ENCODE measurements at regions not wholly inside any gene's neighbourhood (a gene's known extent, or its start where the extent isn't known, plus 50 kb on each side); places are given as distances from the start of the nearest gene placed in this dataset.

- Histone ChIP-seq H4K20me1 (ENCODE audit: control insufficient read depth, extremely low read depth, insufficient read depth, low read length) (no peaks in the 10 kb centered on the region), H3K4me1 (ENCODE audit: control insufficient read depth, extremely low read depth, insufficient read depth, low read length) (peaks cover 5% of the 10 kb centered on the region), H3K4me3 (ENCODE audit: control insufficient read depth in 2 of 3, extremely low read depth in 1 of 3, insufficient read depth in 2 of 3, low read depth in 1 of 3, low read length in 3 of 3) (no peak overlapping the region), H3K27ac (ENCODE audit: control insufficient read depth, insufficient read depth, low read length) (no peak overlapping the region), H3K79me2 (ENCODE audit: control insufficient read depth, insufficient read depth, low read length) (no peaks in the 10 kb centered on the region), H3K36me3 (ENCODE audit: control insufficient read depth in 2 of 2, extremely low read depth in 1 of 2, insufficient read depth in 2 of 2, low read length in 2 of 2) (no peaks in the 10 kb centered on the region), H3K27me3 (ENCODE audit: control insufficient read depth, extremely low read depth, insufficient read depth, low read length) (no peaks in the 10 kb centered on the region), H3K9me3 (ENCODE audit: control insufficient read depth, low read depth, low read length) (no peaks in the 10 kb centered on the region), H2AFZ (ENCODE audit: control insufficient read depth, low read length) (no peak overlapping the region), H3K9me1 (ENCODE audit: control insufficient read depth, extremely low read depth, insufficient read depth, low read length) (no peaks in the 10 kb centered on the region), H3K4me2 (ENCODE audit: control insufficient read depth, extremely low read depth, insufficient read depth, low read depth, low read length) (no peak overlapping the region), H3K9ac (ENCODE audit: control insufficient read depth, extremely low read depth, insufficient read depth, low read length) (no peak overlapping the region)
- dilution Hi-C loops (cut with MboI; ENCODE audit: extremely low pct_ligation_motif_present, low sequenced_read_pairs), result no loop called here
- no peak for FAIRE-seq
- TF ChIP-seq EZH2 (IDR thresholded peaks at IDR 0.05; ENCODE audit: low read length) (no peak), CTCF (optimal IDR thresholded peaks at IDR 0.05 in 1 of 3, IDR thresholded peaks at IDR 0.05 in 1 of 3, conservative IDR thresholded peaks at IDR 0.05 in 1 of 3; ENCODE audit: extremely low read depth in 1 of 3, insufficient read depth in 2 of 3, low read length in 3 of 3) (no peak)
- DNase-seq (ENCODE audit: low read depth, low spot score), result no peak
Measured at GRCh38 chr18:6650127-6650507, 79.4 kb upstream of the ARHGAP28 start.

DNA sequence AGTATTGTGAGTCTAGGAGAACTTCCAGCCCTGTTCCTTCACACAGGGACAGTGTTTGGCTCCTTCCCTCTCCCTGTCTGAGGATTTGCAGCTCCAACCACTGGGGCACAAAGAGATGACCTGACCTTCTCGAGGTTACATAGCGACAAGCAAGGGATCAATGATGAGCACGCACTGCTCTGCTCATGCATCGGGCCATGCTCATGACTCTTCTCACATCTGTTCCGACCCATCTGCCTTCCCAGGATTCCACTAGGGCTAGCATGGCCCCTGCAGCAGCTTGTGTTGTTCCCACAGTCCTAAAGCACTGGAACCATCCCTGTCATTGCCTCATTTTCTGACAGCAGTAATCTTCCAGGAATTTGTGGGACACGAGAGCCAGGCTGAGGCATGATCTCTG, 78.8 kb upstream of the ARHGAP28 start:
- no peaks in the 10 kb centered on the region for H3K9me1 ChIP-seq (ENCODE audit: control insufficient read depth, extremely low read depth, insufficient read depth, low read length)
- H3K27ac ChIP-seq (ENCODE audit: control insufficient read depth, insufficient read depth, low read length), result no peak overlapping the region
- H3K4me2 ChIP-seq (ENCODE audit: control insufficient read depth, extremely low read depth, insufficient read depth, low read depth, low read length), result no peak overlapping the region

More for the DNA sequence above, 78.8 kb upstream of the ARHGAP28 start:
- DNase-seq (ENCODE audit: low read depth, low spot score) (no peak), FAIRE-seq (no peak)
- Histone ChIP-seq H4K20me1 (ENCODE audit: control insufficient read depth, extremely low read depth, insufficient read depth, low read length) (no peaks in the 10 kb centered on the region), H3K79me2 (ENCODE audit: control insufficient read depth, insufficient read depth, low read length) (no peaks in the 10 kb centered on the region), H3K9me3 (ENCODE audit: control insufficient read depth, low read depth, low read length) (no peaks in the 10 kb centered on the region), H3K36me3 (ENCODE audit: control insufficient read depth in 2 of 2, extremely low read depth in 1 of 2, insufficient read depth in 2 of 2, low read length in 2 of 2) (no peaks in the 10 kb centered on the region), H3K9ac (ENCODE audit: control insufficient read depth, extremely low read depth, insufficient read depth, low read length) (no peak overlapping the region), H2AFZ (ENCODE audit: control insufficient read depth, low read length) (no peak overlapping the region), H3K4me3 (ENCODE audit: control insufficient read depth in 2 of 3, extremely low read depth in 1 of 3, insufficient read depth in 2 of 3, low read depth in 1 of 3, low read length in 3 of 3) (no peak overlapping the region), H3K27me3 (ENCODE audit: control insufficient read depth, extremely low read depth, insufficient read depth, low read length) (no peaks in the 10 kb centered on the region), H3K4me1 (ENCODE audit: control insufficient read depth, extremely low read depth, insufficient read depth, low read length) (peaks cover 5% of the 10 kb centered on the region)
- dilution Hi-C loops (cut with MboI; ENCODE audit: extremely low pct_ligation_motif_present, low sequenced_read_pairs), result no loop called here
- TF ChIP-seq CTCF (optimal IDR thresholded peaks at IDR 0.05 in 1 of 3, IDR thresholded peaks at IDR 0.05 in 1 of 3, conservative IDR thresholded peaks at IDR 0.05 in 1 of 3; ENCODE audit: extremely low read depth in 1 of 3, insufficient read depth in 2 of 3, low read length in 3 of 3) (no peak), EZH2 (IDR thresholded peaks at IDR 0.05; ENCODE audit: low read length) (no peak)
